OCI-LY3 (cell line): ENCODE measurements at regions not wholly inside any gene's neighbourhood (a gene's known extent, or its start where the extent isn't known, plus 50 kb on each side); places are given as distances from the start of the nearest gene placed in this dataset.

Experiments used
- H2AFZ ChIP-seq: fragments of 200-600, 300-600 bp; shearing (Covaris generic); 2 replicates; pipeline ENCODE4 v1.6.0; 2014; ENCODE audit warnings: antibody characterized with exemption, low read depth, low read length
- H3K27ac ChIP-seq: fragments of 200-600, 300-600 bp; sonication (generic); 2 replicates; pipeline ENCODE4 v1.5.1; 2014; ENCODE audit warnings: mild to moderate bottlenecking, low read length, moderate library complexity, mixed read lengths
- H3K27me3 ChIP-seq: fragments of 200-600, 300-600 bp; sonication (generic); 2 replicates; pipeline ENCODE4 v1.6.1; 2014; ENCODE audit warnings: low read depth, low read length, mixed read lengths
- H3K36me3 ChIP-seq: fragments of 200-600, 300-600 bp; sonication (generic); replicated peaks from 2 replicates; pipeline ENCODE3; 2014; ENCODE audit warnings: low read depth, low read length, mixed read lengths
- H3K4me1 ChIP-seq: fragments of 300-600, 200-600 bp; sonication (generic); 2 replicates; pipeline ENCODE4 v1.6.1; 2014; ENCODE audit warnings: low read length, mixed read lengths
- H3K4me2 ChIP-seq: fragments of 200-600, 300-600 bp; sonication (generic); 2 replicates; pipeline ENCODE4 v1.6.1; 2014; ENCODE audit warnings: low read length, mixed read lengths
- H3K4me3 ChIP-seq: fragments of 300-600, 200-600 bp; sonication (generic); 2 replicates; pipeline ENCODE4 v1.5.1; 2014; ENCODE audit warnings: antibody characterized with exemption, mild to moderate bottlenecking, low read length, moderate library complexity
- H3K79me2 ChIP-seq: fragments of 300-600, 200-600 bp; shearing (Covaris generic); 2 replicates; pipeline ENCODE4 v1.6.1; 2014; ENCODE audit warnings: mild to moderate bottlenecking, low read length, mixed read lengths
- H3K9ac ChIP-seq: fragments of 300-600, 200-600 bp; shearing (Covaris generic); 2 replicates; pipeline ENCODE4 v1.6.0; 2014; ENCODE audit warnings: mild to moderate bottlenecking, low read length, moderate library complexity
- H3K9me3 ChIP-seq: fragments of 200-600, 300-600 bp; shearing (Covaris generic); 2 replicates; pipeline ENCODE4 v1.6.1; 2014; ENCODE audit warnings: low read length, mixed read lengths; ENCODE audit not compliant: insufficient read depth
- H4K20me1 ChIP-seq: fragments of 200-600, 300-600 bp; sonication (generic); 2 replicates; pipeline ENCODE4 v1.6.1; 2016; ENCODE audit warnings: low read length, mixed read lengths; ENCODE audit not compliant: insufficient read depth
- CTCF ChIP-seq: fragments of 200-600, 300-600 bp; sonication (generic); IDR thresholded peaks from 2 replicates; pipeline ENCODE4 v1.5.1; 2014; ENCODE audit warnings: antibody characterized with exemption, low read length, low read depth
- EZH2phosphoT487 ChIP-seq: fragments of 200-600 bp; shearing (Covaris generic); IDR thresholded peaks from 2 replicates; pipeline ENCODE4 v1.6.1; 2018; ENCODE audit warnings: antibody characterized with exemption, mixed run types, low read depth

GRCh38 chr20:16929756-16930155 lies 181.6 kb downstream of the OTOR start:
- Histone ChIP-seq H2AFZ (no peak overlapping the region), H3K79me2 (no peaks in the 10 kb centered on the region), H3K4me2 (no peak overlapping the region), H3K36me3 (no peaks in the 10 kb centered on the region), H4K20me1 (no peaks in the 10 kb centered on the region), H3K4me1 (no peaks in the 10 kb centered on the region), H3K27me3 (0 out of 2 replicates have a peak, but pooled peaks cover 5% of the 10 kb centered on the region), H3K9me3 (no peaks in the 10 kb centered on the region), H3K4me3 (no peak overlapping the region), H3K27ac (no peak overlapping the region), H3K9ac (no peak overlapping the region)
- TF ChIP-seq EZH2phosphoT487 (no peak), CTCF (no peak)

GRCh38 chr20:16930656-16931055 lies 182.5 kb downstream of the OTOR start:
- no peak for TF ChIP-seq EZH2phosphoT487
- TF ChIP-seq CTCF = no peak

GRCh38 chr20:16939051-16939450 lies 190.9 kb downstream of the OTOR start:
- no peak overlapping the region for H3K9ac ChIP-seq
- H3K4me1 ChIP-seq = peaks cover 1% of the 10 kb centered on the region
- H3K9me3 ChIP-seq = no peaks in the 10 kb centered on the region
- no peaks in the 10 kb centered on the region for H3K79me2 ChIP-seq
- no peak for TF ChIP-seq CTCF
- no peak for TF ChIP-seq EZH2phosphoT487
- no peaks in the 10 kb centered on the region for H3K36me3 ChIP-seq
- H3K27me3 ChIP-seq = peaks cover 8% of the 10 kb centered on the region; the same call in 1 of the 2 replicates
- no peak overlapping the region for H2AFZ ChIP-seq
- no peaks in the 10 kb centered on the region for H4K20me1 ChIP-seq
- no peak overlapping the region for H3K4me2 ChIP-seq
- no peak overlapping the region for H3K27ac ChIP-seq
- H3K4me3 ChIP-seq = no peak overlapping the region

More at GRCh38 chr20:16930656-16931055, 182.5 kb downstream of the OTOR start:
- no peaks in the 10 kb centered on the region for H3K4me1 ChIP-seq
- H3K9me3 ChIP-seq = no peaks in the 10 kb centered on the region
- no peak overlapping the region for H3K9ac ChIP-seq
- 0 out of 2 replicates have a peak, but pooled peaks cover 5% of the 10 kb centered on the region for H3K27me3 ChIP-seq
- H3K27ac ChIP-seq = no peak overlapping the region
- H3K4me3 ChIP-seq = no peak overlapping the region
- no peaks in the 10 kb centered on the region for H4K20me1 ChIP-seq
- no peak overlapping the region for H3K4me2 ChIP-seq
- no peak overlapping the region for H2AFZ ChIP-seq
- H3K79me2 ChIP-seq = no peaks in the 10 kb centered on the region
- no peaks in the 10 kb centered on the region for H3K36me3 ChIP-seq

- no peaks in the 10 kb centered on the region for H3K9me3 ChIP-seq
- peaks cover 12% of the 10 kb centered on the region; the same call in 1 of the 2 replicates for H3K27me3 ChIP-seq
- no peak overlapping the region for H3K9ac ChIP-seq
- no peak overlapping the region for H3K4me3 ChIP-seq
- TF ChIP-seq EZH2phosphoT487 = no peak
- no peak for TF ChIP-seq CTCF
- no peak overlapping the region for H3K4me2 ChIP-seq
- no peak overlapping the region for H3K27ac ChIP-seq
- H3K36me3 ChIP-seq = no peaks in the 10 kb centered on the region
- H3K79me2 ChIP-seq = no peaks in the 10 kb centered on the region
- H3K4me1 ChIP-seq = peaks cover 10% of the 10 kb centered on the region
- no peaks in the 10 kb centered on the region for H4K20me1 ChIP-seq
- H2AFZ ChIP-seq = no peak overlapping the region
Observed at GRCh38 chr20:16940701-16941100, 192.5 kb downstream of the OTOR start.
